ENCODE measurements at regions not wholly inside any gene's neighbourhood (a gene's known extent, or its start where the extent isn't known, plus 50 kb on each side); places are given as distances from the start of the nearest gene placed in this dataset.

DNA sequence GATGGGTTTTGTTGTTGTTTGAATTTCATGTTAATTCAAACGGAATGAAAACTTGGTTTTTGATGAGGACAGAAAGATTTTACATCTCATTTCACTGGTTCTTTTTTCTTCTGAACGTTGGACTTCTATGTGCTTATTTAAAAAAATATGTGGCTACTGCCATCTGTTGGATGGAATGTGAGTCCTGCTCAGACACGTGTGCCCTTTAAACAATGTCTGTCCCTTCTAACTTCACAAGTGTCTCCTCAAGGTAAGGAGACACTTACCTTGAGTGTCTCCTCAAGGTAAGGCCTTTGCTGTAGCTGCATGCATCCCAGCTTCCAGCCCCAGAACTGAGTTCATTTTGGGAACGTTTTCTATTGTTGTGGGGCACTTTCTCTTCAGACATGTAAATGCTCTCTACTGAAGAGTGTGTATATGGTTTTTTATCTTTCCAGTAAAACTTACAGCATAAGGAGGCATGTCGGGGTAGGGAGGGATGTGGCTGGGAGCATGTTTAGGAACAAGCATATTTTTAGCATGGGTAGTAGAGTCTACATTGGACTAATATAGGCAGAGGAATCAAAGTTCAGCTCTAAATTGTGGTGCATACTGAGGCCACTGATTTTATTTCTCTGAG, 63.1 kb upstream of the UBE3A start:
- peak; percentile 47 for DNase-seq

- DNase-seq = no peak
Measured at GRCh38 chr15:25498835-25499234, 60.0 kb upstream of the UBE3A start.

- no peak for DNase-seq
Measured at GRCh38 chr15:25497934-25498333, 59.1 kb upstream of the UBE3A start.

GRCh38 chr15:25493823-25494526, 55.2 kb upstream of the UBE3A start:
- DNase-seq = no peak

- DNase-seq = no peak
Measured at GRCh38 chr15:25492315-25492714, 53.5 kb upstream of the UBE3A start.

Measured in fibroblast of skin of scalp (primary cell).